ENCODE measurements at regions not wholly inside any gene's neighbourhood (a gene's known extent, or its start where the extent isn't known, plus 50 kb on each side); places are given as distances from the start of the nearest gene placed in this dataset.

DNA sequence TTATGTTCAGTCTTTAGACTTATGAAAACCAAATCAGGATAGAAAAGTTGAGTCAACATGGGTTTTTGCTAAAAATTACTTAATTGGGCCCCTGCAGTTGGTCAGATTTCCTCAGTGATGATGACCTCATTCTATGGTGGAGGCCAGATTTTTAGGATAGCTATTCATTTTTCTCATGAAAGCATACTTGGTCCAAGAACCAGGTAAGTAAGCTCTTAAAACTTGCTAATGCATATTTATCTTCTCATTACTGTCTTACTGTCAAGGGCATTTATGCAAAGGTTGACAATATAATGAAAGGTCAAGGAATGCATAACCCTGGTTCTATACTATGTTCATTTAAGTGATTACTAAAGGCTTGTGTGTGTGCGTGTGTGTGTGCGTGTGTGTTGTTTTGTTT is 650.6 kb downstream of the SATB2 start:
- CTCF ChIA-PET: interaction anchor here (0.9 kb wide), 1 partner anchor 16 kb away, joined by 3 read pairs; no protein-coding TSS in a partner anchor
- no peak for DNase-seq
- H3K27ac Mint-ChIP-seq: no peak overlapping the region
- intact Hi-C loops (cut with micrococcal nuclease): no loop called here
- no peaks in the 10 kb centered on the region for H3K36me3 Mint-ChIP-seq (ENCODE audit: low read depth)
- H3K9me3 Mint-ChIP-seq: no peaks in the 10 kb centered on the region
- H3K4me3 Mint-ChIP-seq: no peak overlapping the region
- no peaks in the 10 kb centered on the region for H3K27me3 Mint-ChIP-seq (ENCODE audit: low read depth)
- no peaks in the 10 kb centered on the region for H3K4me1 Mint-ChIP-seq (ENCODE audit: low read depth)

DNA sequence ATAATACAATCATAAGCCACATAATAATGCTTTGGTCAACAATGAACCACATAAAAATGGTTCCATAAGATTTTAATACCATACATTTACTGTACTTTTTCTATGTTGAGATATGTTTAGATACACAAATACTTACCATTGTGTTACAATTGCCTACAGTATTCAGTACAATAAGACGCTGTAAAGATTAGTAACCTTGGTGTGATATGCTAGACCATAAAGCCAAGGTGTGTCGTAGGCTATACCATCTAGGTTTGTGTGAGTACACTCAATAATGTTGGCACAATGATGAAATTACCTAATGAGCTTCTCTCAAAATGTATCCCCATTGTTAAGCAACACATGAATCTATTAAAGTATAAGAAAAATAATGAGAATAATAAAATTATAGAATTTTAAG is 662.3 kb downstream of the SATB2 start:
- intact Hi-C loops (cut with micrococcal nuclease): no loop called here
- Mint-ChIP-seq H3K4me1 (ENCODE audit: low read depth) (no peaks in the 10 kb centered on the region), H3K27me3 (ENCODE audit: low read depth) (no peaks in the 10 kb centered on the region), H3K27ac (no peak overlapping the region), H3K4me3 (no peak overlapping the region), H3K36me3 (ENCODE audit: low read depth) (no peaks in the 10 kb centered on the region), H3K9me3 (no peaks in the 10 kb centered on the region)
- DNase-seq: no peak
- CTCF ChIA-PET: no interaction called here

DNA sequence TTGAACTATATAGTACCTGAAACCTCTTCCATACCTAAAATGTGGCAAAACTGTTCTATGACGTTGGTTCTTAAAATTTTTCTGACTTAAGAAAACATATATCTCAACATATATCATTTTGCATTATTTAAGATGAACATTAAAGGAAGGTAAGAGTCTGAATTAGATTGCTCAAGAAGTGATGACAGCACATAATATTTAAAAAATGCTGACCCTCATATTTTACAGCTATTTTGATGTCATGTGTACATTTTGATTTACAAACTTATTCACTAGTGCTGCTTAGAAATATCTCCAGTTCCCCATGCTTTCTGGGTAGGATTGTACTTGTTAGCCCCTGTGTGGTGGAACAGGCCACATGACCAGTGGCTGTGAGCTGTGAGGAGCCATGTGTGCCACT is 666.1 kb downstream of the SATB2 start:
- no peak overlapping the region for H3K4me3 Mint-ChIP-seq
- DNase-seq: no peak
- H3K9me3 Mint-ChIP-seq: no peaks in the 10 kb centered on the region
- H3K27ac Mint-ChIP-seq: no peak overlapping the region
- CTCF ChIA-PET: no interaction called here
- intact Hi-C loops (cut with micrococcal nuclease): no loop called here
- no peaks in the 10 kb centered on the region for H3K36me3 Mint-ChIP-seq (ENCODE audit: low read depth)
- H3K27me3 Mint-ChIP-seq (ENCODE audit: low read depth): no peaks in the 10 kb centered on the region
- no peaks in the 10 kb centered on the region for H3K4me1 Mint-ChIP-seq (ENCODE audit: low read depth)

DNA sequence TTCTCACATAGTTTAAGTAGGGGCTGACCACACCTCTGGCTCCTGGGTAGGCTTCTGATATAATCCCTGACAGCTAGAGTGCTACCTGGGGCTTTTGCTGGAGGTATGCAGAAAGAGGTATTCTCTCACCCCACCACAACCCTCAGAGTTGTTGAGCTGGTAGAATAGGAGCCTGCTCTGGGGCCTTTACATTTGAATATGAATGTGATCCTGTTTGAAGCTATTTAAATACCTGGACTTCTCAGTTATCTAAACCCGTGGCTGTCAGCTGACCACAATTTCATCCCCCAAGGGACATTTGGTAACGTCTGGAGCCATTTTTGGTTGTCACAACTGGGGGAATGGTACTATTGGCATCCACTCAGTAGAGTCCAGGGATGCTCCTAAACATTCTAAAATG is 669.1 kb downstream of the SATB2 start:
- CTCF ChIA-PET: no interaction called here
- no peaks in the 10 kb centered on the region for H3K27me3 Mint-ChIP-seq (ENCODE audit: low read depth)
- H3K4me1 Mint-ChIP-seq (ENCODE audit: low read depth): no peaks in the 10 kb centered on the region
- no peak overlapping the region for H3K4me3 Mint-ChIP-seq
- no peak overlapping the region for H3K27ac Mint-ChIP-seq
- DNase-seq: no peak
- no peaks in the 10 kb centered on the region for H3K36me3 Mint-ChIP-seq (ENCODE audit: low read depth)
- intact Hi-C loops (cut with micrococcal nuclease): no loop called here
- peaks cover 6% of the 10 kb centered on the region for H3K9me3 Mint-ChIP-seq

DNA sequence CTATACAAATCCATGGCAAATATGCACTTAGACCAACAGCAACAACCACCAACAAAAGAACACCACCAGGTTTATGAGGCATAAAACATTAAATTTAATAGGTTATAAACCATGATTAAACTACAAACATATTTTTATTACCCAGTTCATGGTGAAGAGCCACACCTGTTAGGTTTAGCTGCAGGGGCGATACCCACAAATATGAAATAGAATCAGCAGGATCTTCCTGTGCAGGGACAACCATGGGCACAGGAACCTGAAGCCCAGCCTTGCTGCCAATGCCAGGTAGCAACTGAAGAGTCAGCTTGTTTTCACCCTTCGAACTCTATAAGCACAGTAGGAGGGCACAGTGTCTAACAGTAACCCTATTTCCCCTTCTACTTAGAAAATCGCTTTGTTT is 675.0 kb downstream of the SATB2 start:
- H3K4me1 Mint-ChIP-seq (ENCODE audit: low read depth): no peaks in the 10 kb centered on the region
- no peaks in the 10 kb centered on the region for H3K27me3 Mint-ChIP-seq (ENCODE audit: low read depth)
- peaks cover 6% of the 10 kb centered on the region for H3K9me3 Mint-ChIP-seq
- no peak for DNase-seq
- H3K36me3 Mint-ChIP-seq (ENCODE audit: low read depth): no peaks in the 10 kb centered on the region
- CTCF ChIA-PET: no interaction called here
- intact Hi-C loops (cut with micrococcal nuclease): no loop called here
- H3K27ac Mint-ChIP-seq: no peak overlapping the region
- no peak overlapping the region for H3K4me3 Mint-ChIP-seq

DNA sequence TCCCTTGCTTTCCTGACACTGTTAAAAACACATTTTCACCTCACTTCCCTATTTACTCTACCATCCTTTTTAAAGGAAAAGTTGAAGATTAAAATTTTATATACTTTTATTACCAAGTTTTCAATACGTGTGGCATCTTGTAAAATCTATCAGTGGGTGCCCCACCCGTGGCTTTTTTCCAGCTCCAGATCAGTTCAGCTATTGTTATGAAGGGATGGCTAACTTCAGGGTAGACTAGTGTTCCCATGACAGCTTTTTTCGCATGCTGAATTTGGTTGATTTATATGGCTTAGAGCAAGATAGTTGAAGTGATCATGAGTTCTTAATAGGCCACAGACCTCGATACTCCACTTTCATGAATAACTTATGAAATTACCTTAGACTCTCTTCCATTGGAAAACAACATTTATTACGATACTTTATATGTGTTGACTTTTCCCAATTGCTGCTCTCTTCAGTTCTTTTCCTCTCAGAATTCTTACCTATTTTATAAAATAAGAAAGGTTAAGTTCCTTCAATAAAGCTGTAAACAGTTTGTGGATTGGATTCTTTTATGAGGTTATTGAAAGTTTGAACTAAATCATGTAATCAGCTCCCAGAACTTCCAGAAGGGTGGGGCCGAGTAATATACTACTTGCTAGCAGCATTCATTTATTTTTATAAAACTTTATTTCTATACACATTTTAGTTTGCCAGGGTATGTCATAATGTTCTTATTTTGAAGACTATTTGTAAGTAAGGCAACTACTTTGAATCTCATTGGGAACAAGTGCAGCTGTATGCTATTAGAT is 680.9 kb downstream of the SATB2 start:
- no peaks in the 10 kb centered on the region for H3K27me3 Mint-ChIP-seq (ENCODE audit: low read depth)
- intact Hi-C loops (cut with micrococcal nuclease): no loop called here
- no peak overlapping the region for H3K4me3 Mint-ChIP-seq
- CTCF ChIA-PET: interaction anchor here (0.6 kb wide), 1 partner anchor 119 kb away, joined by 3 read pairs; no protein-coding TSS in a partner anchor
- no peaks in the 10 kb centered on the region for H3K9me3 Mint-ChIP-seq
- no peak for DNase-seq
- no peaks in the 10 kb centered on the region for H3K36me3 Mint-ChIP-seq (ENCODE audit: low read depth)
- H3K4me1 Mint-ChIP-seq (ENCODE audit: low read depth): no peaks in the 10 kb centered on the region
- no peak overlapping the region for H3K27ac Mint-ChIP-seq

DNA sequence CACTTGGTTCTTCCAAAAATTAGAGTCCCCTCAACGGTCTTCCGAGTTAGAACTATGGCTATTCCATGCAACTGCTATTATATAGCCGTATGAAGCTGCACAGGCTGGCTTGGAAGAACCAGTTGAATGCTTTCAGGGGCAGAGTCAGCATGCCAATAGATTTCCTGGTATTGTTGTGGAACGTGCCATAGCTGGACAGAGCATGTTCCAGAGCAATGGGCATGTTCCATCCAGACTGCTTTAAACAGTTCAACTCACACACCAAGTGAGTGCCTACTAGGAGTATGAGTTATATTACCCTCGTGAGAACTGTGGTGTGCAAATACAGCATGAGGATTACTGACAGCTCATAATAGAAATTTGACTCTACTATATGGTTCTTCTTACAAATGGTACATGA is 682.0 kb downstream of the SATB2 start:
- CTCF ChIA-PET: interaction anchor here (0.6 kb wide), 2 partner anchors 416 to 710 kb away, joined by 5 read pairs; no protein-coding TSS in a partner anchor
- H3K27ac Mint-ChIP-seq: no peak overlapping the region
- no peaks in the 10 kb centered on the region for H3K4me1 Mint-ChIP-seq (ENCODE audit: low read depth)
- no peaks in the 10 kb centered on the region for H3K9me3 Mint-ChIP-seq
- no peak for DNase-seq
- intact Hi-C loops (cut with micrococcal nuclease): no loop called here
- H3K27me3 Mint-ChIP-seq (ENCODE audit: low read depth): no peaks in the 10 kb centered on the region
- no peaks in the 10 kb centered on the region for H3K36me3 Mint-ChIP-seq (ENCODE audit: low read depth)
- H3K4me3 Mint-ChIP-seq: no peak overlapping the region

DNA sequence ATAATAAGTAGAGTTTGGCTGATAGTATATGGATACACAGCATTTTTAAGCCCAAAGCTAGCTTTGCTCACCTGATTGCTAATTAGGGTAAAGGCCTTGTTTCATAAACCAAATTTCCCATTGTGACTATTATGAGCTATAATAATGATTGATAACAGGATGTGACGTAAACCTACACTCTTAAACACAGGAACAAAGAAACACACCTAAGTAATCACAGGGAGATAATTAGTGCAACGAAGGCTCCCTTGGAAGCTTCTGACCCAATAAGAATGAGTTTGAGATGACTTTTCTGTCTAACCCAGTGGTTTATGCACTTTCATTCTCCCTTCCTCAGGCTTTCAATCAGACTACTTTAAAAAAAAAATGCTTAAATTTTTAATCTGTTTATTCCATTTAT is 683.2 kb downstream of the SATB2 start:
- Mint-ChIP-seq H3K4me3 (no peak overlapping the region), H3K4me1 (ENCODE audit: low read depth) (no peaks in the 10 kb centered on the region), H3K9me3 (no peaks in the 10 kb centered on the region), H3K36me3 (ENCODE audit: low read depth) (no peaks in the 10 kb centered on the region), H3K27ac (no peak overlapping the region), H3K27me3 (ENCODE audit: low read depth) (no peaks in the 10 kb centered on the region)
- CTCF ChIA-PET: no interaction called here
- intact Hi-C loops (cut with micrococcal nuclease): no loop called here
- DNase-seq: no peak

DNA sequence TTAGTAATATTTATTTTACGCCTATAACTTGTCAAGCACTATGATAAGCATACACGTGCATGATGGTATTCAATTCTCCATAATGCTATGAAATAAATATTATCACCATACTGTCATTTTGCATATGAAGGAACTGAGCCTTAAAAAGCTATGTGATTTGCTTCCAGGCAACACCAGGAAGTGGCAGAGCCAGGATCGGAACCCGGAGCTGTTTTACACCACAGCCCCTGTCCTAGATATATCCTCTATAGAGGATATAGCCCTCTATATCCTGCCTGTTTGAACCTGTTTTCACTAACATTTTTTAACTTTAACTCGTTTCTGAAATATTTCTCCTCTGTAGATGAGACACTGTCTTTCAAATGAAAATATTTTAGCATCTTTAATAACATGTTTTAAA is 690.0 kb downstream of the SATB2 start:
- Mint-ChIP-seq H3K36me3 (ENCODE audit: low read depth) (no peaks in the 10 kb centered on the region), H3K27ac (no peak overlapping the region), H3K4me3 (no peak overlapping the region), H3K4me1 (ENCODE audit: low read depth) (no peaks in the 10 kb centered on the region), H3K9me3 (no peaks in the 10 kb centered on the region), H3K27me3 (ENCODE audit: low read depth) (no peaks in the 10 kb centered on the region)
- CTCF ChIA-PET: no interaction called here
- intact Hi-C loops (cut with micrococcal nuclease): no loop called here
- DNase-seq: no peak

DNA sequence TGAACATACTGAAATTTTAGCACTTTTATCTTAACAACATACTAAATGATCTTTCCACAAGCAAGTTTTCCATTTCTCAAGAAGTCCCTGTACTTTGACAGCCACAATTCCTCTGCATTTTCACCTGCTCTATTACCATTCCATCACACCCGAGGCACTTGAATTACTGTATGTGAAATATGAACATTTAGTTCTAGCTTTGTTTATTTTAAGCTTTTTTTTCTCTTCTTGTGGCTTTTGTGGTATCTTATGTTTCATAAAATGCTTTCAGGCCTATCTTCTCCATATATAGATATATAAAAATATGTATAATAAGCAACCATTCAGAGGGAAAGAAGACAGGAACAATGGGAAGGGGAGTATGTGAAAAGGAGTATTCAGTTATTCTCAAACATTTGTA is 693.9 kb downstream of the SATB2 start:
- Mint-ChIP-seq H3K4me1 (ENCODE audit: low read depth) (no peaks in the 10 kb centered on the region), H3K27me3 (ENCODE audit: low read depth) (no peaks in the 10 kb centered on the region), H3K36me3 (ENCODE audit: low read depth) (no peaks in the 10 kb centered on the region), H3K9me3 (no peaks in the 10 kb centered on the region), H3K27ac (no peak overlapping the region), H3K4me3 (no peak overlapping the region)
- CTCF ChIA-PET: interaction anchor here (0.7 kb wide), 1 partner anchor 94 kb away, joined by 3 read pairs; no protein-coding TSS in a partner anchor
- intact Hi-C loops (cut with micrococcal nuclease): no loop called here
- DNase-seq: no peak

DNA sequence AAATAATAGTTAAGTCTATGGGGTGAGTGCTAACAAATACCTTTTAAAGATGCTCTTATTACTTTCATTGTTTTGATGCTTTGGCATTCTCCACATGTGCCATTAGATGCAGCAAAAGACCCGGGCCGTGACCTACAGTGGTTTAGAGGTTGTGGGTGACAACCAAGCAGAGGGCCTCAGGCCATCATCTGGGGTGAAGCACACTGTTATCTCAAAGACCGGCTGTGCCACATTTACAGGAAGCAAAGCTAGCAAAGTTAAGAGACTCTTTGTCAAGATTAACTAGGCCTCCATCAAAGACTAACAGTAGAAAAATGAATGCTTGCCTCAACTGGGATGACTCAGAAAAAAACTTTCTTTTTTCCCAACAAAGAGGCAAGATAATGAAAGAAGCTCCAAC is 695.3 kb downstream of the SATB2 start:
- no peaks in the 10 kb centered on the region for H3K4me1 Mint-ChIP-seq (ENCODE audit: low read depth)
- intact Hi-C loops (cut with micrococcal nuclease): no loop called here
- H3K4me3 Mint-ChIP-seq: no peak overlapping the region
- H3K9me3 Mint-ChIP-seq: no peaks in the 10 kb centered on the region
- no peaks in the 10 kb centered on the region for H3K36me3 Mint-ChIP-seq (ENCODE audit: low read depth)
- H3K27me3 Mint-ChIP-seq (ENCODE audit: low read depth): no peaks in the 10 kb centered on the region
- CTCF ChIA-PET: no interaction called here
- H3K27ac Mint-ChIP-seq: no peak overlapping the region
- no peak for DNase-seq

DNA sequence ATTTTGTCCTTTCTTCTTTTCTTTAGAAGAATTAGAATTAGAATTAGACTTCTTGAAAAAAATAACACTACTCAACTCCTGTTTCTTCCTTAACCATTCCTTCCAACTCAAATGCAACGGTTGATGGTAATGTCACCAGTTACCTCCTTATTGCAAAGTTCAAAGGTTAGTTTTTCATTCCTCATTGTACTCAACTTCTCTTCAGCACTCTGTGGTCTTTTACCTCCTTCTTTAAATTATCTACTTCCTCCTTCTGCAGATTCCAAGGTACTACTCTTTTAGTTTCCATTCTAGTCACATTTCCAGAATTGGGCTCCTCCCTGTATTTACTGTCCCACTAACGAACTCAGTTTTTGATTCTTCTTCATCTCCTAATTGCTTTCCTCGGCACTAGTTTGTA is 700.7 kb downstream of the SATB2 start:
- no peak for DNase-seq
- Mint-ChIP-seq H3K27ac (no peak overlapping the region), H3K27me3 (ENCODE audit: low read depth) (no peaks in the 10 kb centered on the region), H3K9me3 (no peaks in the 10 kb centered on the region), H3K36me3 (ENCODE audit: low read depth) (no peaks in the 10 kb centered on the region), H3K4me3 (no peak overlapping the region), H3K4me1 (ENCODE audit: low read depth) (no peaks in the 10 kb centered on the region)
- intact Hi-C loops (cut with micrococcal nuclease): no loop called here
- CTCF ChIA-PET: no interaction called here

DNA sequence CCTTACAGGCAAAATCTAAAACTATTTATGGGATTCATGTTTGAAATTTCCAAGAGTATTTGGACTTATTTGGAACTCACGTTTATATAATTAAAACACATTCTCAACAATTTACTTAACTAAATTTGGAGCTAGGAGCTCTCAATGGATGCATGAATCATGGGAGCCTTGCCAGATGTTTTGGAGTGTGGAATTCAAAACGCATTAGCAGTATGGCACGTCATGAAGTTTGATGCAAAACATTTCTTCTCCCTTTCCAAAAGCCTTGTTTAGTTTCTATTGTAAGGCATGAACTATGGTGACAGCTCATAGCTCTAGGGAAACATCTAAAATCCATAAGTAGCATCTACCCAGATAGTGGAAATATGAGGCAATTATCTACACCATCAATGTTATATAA is 701.6 kb downstream of the SATB2 start:
- H3K27ac Mint-ChIP-seq: no peak overlapping the region
- no peaks in the 10 kb centered on the region for H3K9me3 Mint-ChIP-seq
- H3K4me1 Mint-ChIP-seq (ENCODE audit: low read depth): no peaks in the 10 kb centered on the region
- H3K27me3 Mint-ChIP-seq (ENCODE audit: low read depth): no peaks in the 10 kb centered on the region
- intact Hi-C loops (cut with micrococcal nuclease): no loop called here
- CTCF ChIA-PET: no interaction called here
- no peaks in the 10 kb centered on the region for H3K36me3 Mint-ChIP-seq (ENCODE audit: low read depth)
- no peak for DNase-seq
- no peak overlapping the region for H3K4me3 Mint-ChIP-seq
